GM18858 (cell line): ENCODE measurements at regions not wholly inside any gene's neighbourhood (a gene's known extent, or its start where the extent isn't known, plus 50 kb on each side); places are given as distances from the start of the nearest gene placed in this dataset.

Experiments used
- ATAC-seq: cut with Tn5 transposase; IDR thresholded peaks from one replicate; pipeline ENCODE4 v1.9.1; 2021; ENCODE audit not compliant: unreplicated experiment

DNA sequence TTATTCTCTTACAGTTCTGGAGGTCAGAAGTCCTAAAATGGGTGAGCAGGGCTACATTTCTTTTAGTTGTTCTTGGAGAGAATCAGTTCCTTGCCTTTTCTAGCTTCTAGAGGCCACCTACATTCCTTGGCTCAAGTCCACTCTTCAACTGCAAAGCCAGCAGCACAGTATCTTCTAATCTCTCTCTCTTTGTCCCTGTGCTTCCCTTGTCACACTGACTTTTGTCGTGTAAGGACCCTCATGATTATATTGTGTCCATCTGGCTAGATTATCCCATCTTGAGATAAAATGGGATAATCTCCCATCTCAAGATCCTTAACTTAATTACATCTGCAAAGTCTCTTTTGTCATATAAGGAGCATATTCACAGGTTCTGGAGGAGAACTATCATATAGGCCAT, 359.0 kb downstream of the ADRA2A start:
- ATAC-seq = no peak

DNA sequence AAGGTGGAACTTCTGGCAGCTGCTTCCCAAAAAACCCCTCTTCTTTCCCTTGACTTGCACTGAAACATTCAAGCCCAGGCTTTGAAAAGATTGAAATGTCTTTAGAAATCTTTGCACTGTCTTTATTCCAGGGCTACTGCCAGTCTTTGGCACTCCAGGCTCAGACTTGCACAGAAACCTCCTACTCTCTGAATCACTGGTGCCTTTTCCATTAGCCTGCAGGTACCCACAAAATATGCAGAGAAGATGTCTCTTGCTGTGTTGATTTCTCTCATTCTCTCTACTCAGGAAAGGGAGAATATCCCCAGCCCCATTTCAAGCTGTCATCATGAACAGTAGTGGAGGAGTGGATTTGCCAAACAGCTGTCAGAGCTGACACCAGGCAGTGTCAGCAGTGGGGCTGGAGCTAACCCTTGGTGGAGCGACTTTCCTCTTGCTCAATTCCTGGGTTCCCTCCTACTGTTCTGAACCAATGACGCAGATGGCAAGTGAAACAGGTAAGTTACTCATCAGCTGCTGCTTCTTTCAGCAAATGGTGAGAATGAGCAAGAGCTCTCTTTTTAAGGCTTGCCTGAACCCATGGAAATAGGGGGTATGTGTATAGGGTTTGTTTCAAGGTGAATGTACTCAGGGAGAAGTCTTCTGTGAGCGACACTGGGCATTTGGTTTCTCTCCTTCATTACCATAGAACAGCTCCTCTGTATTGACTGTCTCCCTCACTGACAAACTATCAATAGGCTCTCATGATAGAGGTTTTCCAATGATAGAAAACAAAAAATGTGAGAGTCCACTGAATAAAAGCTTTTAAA, 362.4 kb downstream of the ADRA2A start:
- no peak for ATAC-seq

DNA sequence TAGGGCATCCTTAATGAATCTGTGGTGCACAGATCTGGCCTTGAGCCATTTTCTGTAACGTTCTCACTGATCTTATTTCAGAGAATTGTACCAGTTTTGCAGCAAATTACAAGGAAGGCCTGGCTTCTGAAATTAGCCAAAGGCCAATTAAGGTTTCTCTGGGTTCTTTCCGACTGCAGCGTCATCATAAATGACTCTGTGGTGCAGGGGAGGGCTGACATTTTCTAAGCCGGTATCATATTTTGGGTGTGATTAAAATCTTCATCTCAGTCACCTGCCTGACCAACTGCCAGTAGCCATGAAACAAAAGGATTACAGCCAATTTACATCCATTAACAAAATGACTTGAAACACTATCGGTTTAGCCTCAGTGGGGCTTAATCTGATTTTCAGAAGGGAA, 363.7 kb downstream of the ADRA2A start:
- no peak for ATAC-seq

DNA sequence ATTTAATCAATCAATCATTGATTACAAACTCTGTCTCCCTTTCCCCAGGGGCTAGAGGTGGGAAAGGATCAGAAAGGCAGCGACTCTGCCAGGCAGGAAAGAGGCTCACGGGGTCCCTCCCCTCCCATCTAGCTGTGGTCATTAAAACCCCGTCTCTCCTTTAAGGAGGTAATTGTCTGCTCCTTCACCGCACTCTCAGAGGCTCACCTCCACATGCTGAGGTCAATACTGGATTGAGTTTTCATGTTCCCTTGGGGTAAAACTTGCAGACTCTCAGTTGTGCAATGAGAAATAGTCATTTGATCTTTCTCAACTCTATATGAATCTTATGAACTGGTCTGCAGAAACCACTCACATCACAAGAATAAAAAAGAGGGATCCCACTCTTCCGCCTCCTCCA, 368.8 kb downstream of the ADRA2A start:
- ATAC-seq = no peak

DNA sequence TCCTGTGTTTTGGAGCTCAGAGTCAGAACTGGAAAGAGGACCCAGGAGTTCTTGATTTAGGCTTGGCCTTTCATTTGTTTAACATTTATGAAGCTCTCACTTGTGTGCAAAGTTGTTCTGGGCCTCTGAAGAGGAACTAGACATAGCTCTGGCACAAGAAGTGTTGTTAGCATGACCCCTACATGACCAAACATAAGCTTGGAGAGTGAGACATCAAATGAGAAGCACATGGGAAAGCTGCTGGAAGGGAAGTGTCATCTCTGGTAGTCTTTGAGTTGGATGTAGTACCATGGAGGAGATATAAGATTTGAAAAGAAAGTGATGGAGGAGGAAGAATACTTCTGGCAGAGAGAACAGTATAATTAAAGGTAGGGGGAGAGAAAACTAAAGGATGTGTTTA, 370.1 kb downstream of the ADRA2A start:
- ATAC-seq = no peak

DNA sequence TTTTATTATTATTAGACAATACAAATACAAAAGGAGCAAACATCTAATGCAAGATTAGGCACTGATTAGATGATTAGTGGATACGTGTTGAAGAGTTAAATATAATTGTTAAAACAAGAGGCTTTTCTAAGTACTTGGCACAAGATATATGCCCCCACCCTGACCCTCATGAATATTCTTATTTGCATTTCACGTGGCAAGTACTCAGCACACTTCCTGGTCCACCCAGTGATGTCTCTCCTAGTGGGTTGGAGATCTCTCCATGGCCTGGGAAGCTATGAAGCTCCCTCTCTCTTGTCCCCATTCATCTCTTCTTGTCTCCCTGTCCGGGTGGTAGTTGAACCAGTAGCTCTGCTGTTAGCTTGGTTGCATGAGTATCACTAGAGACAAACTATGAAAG, 375.3 kb downstream of the ADRA2A start:
- ATAC-seq = no peak

DNA sequence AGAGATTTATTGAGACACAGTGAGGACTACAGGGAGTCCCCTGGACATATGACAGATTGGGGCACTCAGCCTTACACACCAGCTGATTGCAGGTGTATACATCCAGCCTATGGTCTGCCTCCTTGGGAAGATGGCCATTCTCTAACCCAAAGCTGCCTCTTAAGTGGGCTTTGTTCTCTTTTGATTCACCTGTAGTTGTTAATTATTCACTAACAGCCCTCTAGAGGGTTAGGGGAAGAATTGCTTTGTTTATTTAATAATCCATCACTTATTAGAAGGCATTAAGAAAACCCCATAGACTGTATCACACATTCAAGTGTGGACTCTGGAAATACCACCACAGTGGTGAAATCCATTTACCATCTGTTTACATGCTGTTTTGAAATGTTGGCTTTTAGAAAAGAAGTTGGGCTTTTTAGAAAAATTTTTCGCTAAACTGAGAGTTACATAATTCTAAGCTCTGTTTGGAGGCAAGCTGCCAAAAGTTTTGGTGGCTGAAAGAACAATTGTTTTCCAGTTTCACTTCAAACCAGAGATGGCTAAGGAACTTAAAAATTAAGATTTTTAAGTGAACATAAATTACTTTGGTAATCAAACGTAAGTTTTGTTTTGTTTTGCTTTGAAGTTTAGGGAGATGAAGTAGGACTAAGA, 379.1 kb downstream of the ADRA2A start:
- ATAC-seq = no peak

DNA sequence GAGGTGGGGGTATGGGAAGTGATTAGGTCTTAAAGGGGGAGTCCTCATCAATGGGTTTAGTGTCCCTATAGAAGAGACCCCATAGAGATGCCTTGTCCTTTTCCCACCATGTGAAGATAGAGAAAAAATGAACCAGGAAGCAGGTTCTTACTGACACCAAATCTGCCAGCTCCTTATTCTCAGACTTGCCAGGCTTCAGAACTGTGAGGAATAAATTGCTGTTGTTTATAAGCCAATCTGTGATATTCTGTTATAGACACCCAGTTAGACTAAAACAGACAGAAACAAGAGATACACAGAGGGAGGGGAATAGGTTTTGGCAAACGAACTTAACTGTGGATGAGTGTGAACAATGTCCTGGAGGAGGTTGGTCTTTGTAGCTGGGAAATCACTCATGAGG, 381.4 kb downstream of the ADRA2A start:
- ATAC-seq = no peak

DNA sequence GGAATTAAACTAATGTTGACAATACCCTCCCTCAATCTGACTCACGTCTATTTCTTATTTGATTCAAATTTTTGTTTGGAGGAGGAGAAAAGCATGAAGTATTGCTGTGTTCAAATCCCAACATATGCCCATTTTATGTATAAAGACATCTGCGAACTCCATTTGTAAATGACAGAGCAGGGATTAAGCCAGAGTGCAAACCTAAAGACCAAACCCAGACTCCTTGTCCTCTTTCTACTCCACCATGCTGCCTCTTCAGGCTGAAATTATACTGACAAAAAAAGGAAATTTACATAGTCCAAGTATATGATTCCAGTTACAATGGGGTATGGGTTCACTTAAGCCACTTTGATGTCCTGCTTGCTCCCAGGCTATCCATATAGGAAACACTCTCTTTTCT, 383.1 kb downstream of the ADRA2A start:
- ATAC-seq = no peak

DNA sequence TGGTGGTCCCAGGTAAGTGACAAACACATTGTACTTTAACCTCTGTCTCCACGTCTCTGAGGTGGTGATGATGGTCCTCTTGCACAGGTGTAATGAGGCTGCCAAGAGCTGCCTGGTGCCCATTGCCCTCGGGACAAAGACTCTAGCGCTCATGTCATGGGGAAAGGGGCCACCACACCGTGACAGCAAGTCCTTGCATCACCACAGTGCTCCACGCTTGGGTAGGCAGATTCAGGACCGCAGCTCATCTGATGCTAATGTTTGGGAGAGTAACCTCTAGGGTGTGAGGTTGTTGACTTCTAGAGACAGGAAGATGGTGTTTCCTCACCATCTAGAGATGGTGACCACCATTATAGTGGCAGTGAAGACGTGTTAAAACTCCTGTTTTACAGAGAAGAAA, 395.6 kb downstream of the ADRA2A start:
- ATAC-seq = no peak

DNA sequence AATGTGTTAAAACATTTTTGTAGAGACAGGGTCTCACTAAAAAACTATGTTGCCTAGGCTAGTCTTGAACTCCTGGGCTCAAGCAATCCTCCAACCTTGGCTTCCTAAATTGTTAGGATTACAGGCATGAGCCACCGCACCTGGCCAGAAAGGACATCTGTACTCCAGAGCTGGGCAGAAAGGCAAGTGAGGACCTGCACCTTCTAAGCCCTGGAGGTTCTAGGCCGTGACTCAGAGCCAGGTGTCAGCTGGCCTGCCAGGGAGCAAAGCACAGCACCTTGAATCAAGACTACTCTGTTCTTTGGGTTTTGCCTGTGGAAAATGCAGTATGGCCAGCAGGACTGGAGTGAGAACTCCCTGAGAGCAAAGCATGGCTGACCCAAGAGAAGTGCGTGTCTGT, 396.5 kb downstream of the ADRA2A start:
- no peak for ATAC-seq

DNA sequence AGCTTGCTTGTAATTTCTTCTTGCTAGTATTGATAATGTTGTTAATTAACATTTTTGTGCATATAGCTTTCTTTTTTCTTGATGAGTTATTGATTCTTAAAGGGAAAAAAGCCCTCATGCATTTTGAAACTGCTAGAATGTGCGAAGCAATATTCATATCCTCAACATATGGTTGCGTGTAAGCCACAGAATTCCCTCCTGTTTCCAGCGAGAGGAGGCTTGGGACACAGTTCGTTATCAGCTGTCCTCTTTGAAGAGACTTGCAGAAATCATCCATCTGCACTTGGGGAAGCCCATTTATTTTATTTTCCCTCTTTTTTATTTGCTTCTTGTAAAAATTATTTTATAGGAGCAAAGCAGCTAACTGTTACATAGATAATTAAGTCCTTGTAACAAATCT, 398.0 kb downstream of the ADRA2A start:
- ATAC-seq = no peak

DNA sequence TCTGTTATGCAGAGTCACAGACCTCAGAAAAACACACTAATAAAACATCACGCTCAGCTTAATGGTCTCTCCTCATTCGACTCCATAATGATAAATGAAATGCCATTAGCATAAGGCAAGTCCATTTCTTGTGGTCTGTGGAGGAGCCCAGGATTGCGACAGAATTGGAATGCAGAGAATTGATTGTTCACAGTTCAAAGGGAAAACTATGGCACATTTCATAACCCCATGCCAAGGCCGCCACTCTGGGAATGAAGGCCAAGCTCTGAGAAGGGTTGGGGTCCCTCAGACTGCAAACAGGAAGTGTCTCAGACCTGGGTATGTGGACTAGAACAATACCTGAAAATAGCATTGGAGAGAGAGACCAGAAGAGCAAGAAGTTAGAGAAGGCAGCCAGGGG, 398.9 kb downstream of the ADRA2A start:
- ATAC-seq = no peak

DNA sequence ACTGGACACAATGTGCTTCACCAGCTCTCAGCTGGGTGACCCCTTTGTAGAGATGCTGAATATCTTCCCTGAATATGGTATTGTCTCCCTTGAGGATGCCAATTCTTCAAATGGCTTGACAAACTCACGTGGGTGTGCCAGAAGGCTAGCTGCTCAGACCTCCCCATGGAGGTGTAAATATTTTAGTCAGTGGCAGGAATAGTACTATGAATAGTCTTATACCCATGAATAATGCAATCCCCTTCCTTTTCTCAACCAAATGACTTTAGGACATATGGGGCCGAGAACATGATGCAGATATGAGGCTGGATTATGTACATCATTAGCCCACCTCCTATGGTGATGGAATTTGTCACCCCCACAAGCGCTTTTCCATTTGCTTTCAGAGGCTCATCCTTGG, 401.8 kb downstream of the ADRA2A start:
- ATAC-seq = no peak

DNA sequence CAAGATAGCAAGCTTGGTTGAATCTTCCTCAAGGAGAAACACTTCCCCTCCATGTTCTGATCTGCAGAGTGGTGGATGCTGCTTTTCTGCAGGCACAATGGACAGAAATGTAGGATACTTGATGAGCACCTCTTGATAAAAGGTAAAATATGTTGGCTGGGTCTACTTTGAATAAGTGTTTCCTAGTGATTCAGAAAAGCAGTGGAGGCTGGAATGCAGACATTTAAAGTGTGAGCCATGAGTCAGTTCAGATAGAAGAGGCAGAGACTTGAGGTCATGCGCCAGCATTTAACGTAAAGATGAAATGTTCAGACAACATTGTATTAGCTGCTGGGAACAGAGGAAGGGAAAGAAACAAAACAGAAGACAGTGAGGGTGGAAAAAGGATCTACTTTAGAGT, 403.1 kb downstream of the ADRA2A start:
- ATAC-seq = no peak

DNA sequence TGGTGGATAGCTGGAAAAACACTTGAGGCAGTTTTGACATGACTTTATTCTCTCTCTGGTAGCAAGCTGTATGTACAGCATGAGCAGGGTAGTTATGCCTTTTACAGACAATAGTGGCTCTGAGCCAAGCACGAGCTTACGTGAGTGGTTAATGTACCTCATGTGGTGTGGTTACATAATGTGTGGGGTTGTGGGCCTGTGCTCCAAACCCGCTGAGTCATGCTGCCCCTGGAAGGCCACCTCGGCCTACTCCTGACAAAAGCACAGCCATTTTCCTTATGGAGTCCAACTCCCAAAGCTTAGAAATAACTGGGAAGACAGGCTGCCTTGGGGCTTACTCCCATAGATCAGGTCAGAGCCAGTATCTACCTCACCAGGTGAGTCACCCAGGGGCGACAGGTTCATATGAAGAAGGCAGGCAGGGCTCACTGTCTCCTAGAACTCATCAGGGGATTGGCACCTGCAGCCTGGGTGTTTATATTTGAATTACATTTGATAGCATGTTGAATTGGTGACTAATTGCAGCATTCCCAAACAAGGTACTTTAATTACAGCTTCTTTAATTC, 404.5 kb downstream of the ADRA2A start:
- ATAC-seq = no peak

DNA sequence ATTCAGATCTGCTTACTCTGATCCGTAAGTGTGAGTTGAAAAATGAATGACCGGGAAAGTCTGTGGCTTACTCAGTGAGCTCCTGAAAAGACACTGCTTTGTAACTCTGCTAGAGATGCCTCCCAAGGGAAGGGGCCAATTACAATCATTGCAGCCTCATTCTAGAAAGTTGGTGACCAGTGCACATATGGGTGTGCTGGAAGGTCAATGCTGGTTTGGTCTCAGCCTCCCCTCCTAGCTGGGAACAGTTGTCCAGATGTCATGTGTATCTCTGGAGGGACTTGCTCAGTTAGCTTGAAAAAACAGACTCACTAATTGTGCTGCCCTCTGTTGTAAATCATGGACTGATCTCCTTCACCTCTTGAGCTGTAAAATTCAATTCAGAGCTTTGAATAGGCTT, 405.0 kb downstream of the ADRA2A start:
- ATAC-seq = no peak

DNA sequence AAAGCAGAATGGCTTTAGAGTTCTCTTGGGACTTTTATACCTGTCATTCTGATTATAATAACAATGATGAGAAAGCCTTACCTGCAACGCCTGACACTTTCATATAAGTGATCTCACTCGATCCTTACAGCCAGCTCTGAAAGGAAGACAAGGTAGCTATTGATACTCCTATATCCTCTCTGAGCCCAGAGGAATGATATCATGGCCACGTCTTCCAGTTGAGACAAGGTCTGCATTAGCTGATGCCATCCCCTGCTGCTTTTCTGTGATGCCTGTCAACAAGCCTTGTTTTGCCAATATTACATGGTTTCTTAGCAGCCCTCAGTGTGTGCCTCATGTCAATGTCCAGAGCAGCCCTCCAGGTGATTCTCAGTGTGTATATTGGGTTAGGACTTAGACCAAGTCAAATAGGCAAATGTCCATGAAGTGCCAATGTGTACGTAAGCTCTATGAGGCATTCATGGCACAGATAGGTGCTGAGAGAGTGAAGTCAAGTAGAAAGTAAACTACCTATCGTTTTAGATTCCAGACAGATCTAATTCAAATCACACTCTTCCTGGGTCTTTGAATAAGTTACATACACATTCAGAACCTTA, 405.9 kb downstream of the ADRA2A start:
- ATAC-seq = no peak

DNA sequence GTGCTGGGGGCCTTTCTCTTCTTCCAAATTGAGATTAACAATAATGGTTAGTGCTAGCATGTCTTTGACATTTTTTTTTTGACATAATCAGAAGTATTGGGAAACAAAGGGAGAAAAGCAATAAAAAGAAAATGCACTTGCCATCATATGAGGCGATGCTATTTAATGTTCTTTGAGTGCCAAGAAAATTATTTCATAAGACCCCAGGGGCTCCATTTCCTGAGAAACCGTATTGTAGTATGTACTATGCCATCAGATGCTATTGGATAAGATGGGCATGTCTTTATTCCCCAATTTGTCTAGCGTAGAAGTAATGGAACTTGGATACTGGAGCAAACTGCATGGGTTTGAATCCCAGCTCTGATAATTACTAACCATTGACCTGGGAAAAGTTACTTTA, 408.9 kb downstream of the ADRA2A start:
- ATAC-seq = no peak

DNA sequence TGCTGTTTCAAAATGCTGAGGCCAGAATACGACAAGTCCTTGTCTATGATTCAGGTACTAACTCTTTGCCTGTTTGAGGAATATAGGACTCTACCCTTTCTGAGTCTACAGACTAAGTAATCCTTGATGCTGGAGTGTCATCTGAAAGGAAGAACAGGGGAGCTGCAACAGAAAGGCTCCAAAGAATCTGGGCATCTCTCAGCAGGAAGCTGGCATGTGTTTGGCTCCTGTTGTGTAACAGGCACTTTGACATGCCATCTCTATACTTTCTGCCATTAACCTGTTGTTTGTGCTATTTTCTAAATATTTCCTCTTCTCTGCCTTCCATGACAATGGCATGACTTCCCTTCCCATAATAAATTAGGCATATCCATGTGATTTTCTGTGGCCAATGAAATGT, 409.5 kb downstream of the ADRA2A start:
- ATAC-seq = no peak

DNA sequence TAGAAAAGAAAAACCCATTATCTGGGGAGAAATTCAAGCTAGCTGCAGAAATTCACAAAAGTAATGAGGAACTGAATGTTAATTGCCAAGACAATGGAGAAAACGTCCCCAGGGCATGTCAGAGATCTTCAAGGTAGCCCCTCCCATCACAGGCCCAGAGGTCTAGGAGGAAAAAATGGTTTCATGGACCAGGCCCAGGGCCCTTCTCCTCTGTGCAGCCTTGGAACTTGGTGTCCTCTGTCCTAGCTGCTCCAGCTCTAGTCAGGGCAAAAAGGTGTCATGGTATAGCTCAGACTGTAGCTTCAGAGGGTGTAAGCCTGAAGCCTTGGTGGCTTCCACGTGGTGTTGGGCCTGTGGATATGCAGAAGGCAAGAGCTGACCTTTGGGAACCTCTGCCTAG, 411.8 kb downstream of the ADRA2A start:
- no peak for ATAC-seq

DNA sequence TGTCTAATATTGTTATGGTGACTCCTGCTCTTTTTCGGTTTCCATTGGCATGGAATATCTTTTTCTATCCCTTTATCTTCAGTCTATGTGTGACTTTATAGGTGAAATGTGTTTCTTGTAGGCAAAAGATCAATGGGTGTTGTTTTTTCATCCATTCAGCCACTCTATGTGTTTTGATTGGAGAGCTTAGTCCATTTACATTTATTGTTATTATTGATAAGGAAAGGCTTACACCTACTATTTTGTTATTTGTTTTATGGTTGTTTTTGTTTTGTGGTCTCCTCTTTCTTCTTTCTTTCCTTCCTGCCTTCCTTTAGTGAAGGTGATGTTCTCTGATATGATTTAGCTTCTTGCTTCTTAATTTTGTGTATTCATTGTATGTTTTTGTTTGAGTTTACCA, 414.3 kb downstream of the ADRA2A start:
- ATAC-seq = no peak
